Neural crest cell (in vitro differentiated cells): ENCODE measurements at regions not wholly inside any gene's neighbourhood (a gene's known extent, or its start where the extent isn't known, plus 50 kb on each side); places are given as distances from the start of the nearest gene placed in this dataset.

Source experiments
- DNase-seq: peaks from one replicate; pipeline ENCODE4 v3.0.0; 2021; ENCODE audit warnings: low read depth, mixed read lengths, low spot score
- H3K27ac Mint-ChIP-seq: one replicate; pipeline ENCODE4 v1.8.0; 2021; ENCODE audit warnings: mild to moderate bottlenecking, mixed read lengths; ENCODE audit not compliant: unreplicated experiment
- H3K27me3 Mint-ChIP-seq: 2 replicates; pipeline ENCODE4 v1.8.0; 2021; ENCODE audit warnings: low read depth, mild to moderate bottlenecking, mixed read lengths
- H3K36me3 Mint-ChIP-seq: 2 replicates; pipeline ENCODE4 v1.8.0; 2021; ENCODE audit warnings: low read depth, mild to moderate bottlenecking, mixed read lengths
- H3K4me1 Mint-ChIP-seq: 2 replicates; pipeline ENCODE4 v1.8.0; 2021; ENCODE audit warnings: mixed read lengths
- H3K4me3 Mint-ChIP-seq: one replicate; pipeline ENCODE4 v1.8.0; 2021; ENCODE audit warnings: mild to moderate bottlenecking, mixed read lengths
- H3K9me3 Mint-ChIP-seq: 2 replicates; pipeline ENCODE4 v1.8.0; 2021; ENCODE audit warnings: mixed read lengths
- TF ChIP-seq, protein P1 (sequence below): fragments of 200-600 bp; sonication (generic); conservative IDR thresholded peaks from 2 replicates; pipeline ENCODE4 v1.5.0; 2021; ENCODE audit warnings: antibody characterized with exemption, mild to moderate bottlenecking

DNA sequence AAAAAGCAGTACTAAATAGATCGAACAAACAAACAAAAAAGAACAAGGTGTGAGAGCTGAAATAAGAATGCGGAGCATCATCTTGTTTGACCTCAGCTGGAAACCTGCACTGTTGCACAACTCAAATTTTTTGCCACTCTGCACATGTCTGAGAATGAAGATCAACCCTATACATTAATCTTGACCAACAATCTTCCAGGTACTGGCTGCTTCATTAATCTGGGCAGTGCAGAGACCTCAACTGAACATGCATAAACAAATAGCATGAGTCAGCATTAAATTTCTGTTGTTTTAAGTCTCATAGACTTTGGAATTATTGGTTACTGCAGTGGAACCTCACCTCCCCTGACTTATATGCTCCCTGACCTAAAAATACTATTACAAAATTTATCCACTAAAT, 114.6 kb upstream of the FTMT start:
- H3K4me1 Mint-ChIP-seq: no peaks in the 10 kb centered on the region
- no peak for DNase-seq
- no peaks in the 10 kb centered on the region for H3K27me3 Mint-ChIP-seq
- H3K9me3 Mint-ChIP-seq: peaks cover 7% of the 10 kb centered on the region
- no peak overlapping the region for H3K27ac Mint-ChIP-seq
- H3K36me3 Mint-ChIP-seq: no peaks in the 10 kb centered on the region
- TF ChIP-seq, protein P1, sequence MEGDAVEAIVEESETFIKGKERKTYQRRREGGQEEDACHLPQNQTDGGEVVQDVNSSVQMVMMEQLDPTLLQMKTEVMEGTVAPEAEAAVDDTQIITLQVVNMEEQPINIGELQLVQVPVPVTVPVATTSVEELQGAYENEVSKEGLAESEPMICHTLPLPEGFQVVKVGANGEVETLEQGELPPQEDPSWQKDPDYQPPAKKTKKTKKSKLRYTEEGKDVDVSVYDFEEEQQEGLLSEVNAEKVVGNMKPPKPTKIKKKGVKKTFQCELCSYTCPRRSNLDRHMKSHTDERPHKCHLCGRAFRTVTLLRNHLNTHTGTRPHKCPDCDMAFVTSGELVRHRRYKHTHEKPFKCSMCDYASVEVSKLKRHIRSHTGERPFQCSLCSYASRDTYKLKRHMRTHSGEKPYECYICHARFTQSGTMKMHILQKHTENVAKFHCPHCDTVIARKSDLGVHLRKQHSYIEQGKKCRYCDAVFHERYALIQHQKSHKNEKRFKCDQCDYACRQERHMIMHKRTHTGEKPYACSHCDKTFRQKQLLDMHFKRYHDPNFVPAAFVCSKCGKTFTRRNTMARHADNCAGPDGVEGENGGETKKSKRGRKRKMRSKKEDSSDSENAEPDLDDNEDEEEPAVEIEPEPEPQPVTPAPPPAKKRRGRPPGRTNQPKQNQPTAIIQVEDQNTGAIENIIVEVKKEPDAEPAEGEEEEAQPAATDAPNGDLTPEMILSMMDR: no peak
- H3K4me3 Mint-ChIP-seq: no peak overlapping the region

DNA sequence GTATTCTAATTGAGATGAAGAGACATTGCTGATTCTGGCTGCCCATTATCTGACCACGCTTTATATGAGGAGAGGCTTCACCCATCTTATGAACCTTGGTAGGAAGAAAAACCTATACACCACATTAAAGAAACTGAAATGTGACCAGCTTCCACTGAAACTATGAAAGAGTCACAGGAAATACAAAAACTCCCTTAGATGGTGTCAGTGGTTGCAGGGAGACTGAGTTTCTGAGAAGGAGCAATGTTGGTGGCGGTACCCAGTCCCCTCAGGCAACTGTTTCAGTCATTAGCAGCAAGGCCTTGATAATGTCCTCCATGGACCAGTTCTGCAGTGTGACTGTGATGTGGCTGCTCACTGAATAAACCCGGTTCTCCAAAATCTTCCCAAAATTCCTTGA, 110.5 kb upstream of the FTMT start:
- Mint-ChIP-seq H3K27me3 (no peaks in the 10 kb centered on the region), H3K4me1 (no peaks in the 10 kb centered on the region), H3K9me3 (peaks cover 7% of the 10 kb centered on the region), H3K36me3 (no peaks in the 10 kb centered on the region), H3K27ac (no peak overlapping the region), H3K4me3 (no peak overlapping the region)
- DNase-seq: no peak
- TF ChIP-seq, protein P1: no peak

DNA sequence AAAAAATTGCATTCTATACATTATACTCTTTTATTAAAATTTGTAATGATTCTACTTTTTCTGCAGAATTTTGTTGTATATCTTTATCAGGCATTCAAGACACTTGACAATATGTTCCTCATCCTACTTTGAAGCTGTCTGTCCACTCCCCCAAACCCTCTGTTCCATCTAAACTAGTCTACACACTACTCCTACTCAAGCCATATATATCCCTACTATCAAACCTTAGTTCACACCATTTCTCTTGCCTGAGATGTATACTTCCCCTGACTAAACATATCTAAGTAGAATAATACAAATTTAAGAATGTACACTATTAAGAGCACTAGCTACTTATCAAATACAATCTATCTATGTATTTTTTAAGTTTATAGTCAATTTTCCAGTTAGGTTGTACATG, 107.1 kb upstream of the FTMT start:
- no peaks in the 10 kb centered on the region for H3K36me3 Mint-ChIP-seq
- H3K9me3 Mint-ChIP-seq: peaks cover 5% of the 10 kb centered on the region
- TF ChIP-seq, protein P1: no peak
- H3K4me1 Mint-ChIP-seq: no peaks in the 10 kb centered on the region
- DNase-seq: no peak
- no peak overlapping the region for H3K27ac Mint-ChIP-seq
- no peak overlapping the region for H3K4me3 Mint-ChIP-seq
- H3K27me3 Mint-ChIP-seq: no peaks in the 10 kb centered on the region

DNA sequence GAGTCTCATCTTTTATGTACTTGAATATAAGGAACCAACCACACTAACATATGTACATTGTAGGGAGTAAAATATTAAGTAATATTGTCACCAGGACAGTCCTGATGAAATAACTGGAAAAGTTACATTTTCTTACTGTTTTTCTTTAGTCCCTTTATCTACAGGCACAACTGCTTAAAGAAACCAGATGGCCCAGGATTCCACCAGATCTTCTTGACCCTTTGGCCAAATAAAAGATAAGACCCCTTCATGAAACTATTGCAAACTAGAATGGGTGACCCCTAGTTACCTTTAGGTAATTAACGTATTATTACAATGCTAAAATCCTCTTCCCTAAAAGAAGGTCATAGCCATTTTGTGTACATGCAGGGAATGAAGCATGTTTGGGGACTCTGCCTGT, 106.3 kb upstream of the FTMT start:
- no peaks in the 10 kb centered on the region for H3K36me3 Mint-ChIP-seq

DNA sequence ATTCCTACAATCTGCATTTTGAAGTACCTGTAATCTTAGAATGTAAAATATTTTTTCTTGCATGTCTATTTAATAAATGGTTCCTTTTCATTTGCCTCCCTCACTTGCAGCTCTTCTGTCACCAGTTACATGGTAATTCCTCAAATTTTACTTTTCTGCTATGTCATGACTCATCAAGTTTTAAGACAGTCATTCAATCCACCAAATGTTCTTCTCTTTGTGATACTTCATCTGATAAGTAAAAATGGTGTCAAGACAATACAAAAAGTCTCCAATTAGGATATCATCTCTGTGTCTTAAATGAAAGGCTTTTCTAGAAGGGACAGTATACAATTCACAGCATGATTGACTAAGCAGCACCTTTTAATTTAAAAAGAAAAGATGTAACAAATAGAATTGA, 104.9 kb upstream of the FTMT start:
- Mint-ChIP-seq H3K27ac (no peak overlapping the region), H3K27me3 (no peaks in the 10 kb centered on the region), H3K4me1 (no peaks in the 10 kb centered on the region), H3K36me3 (no peaks in the 10 kb centered on the region), H3K9me3 (no peaks in the 10 kb centered on the region), H3K4me3 (no peak overlapping the region)
- no peak for DNase-seq
- TF ChIP-seq, protein P1: no peak

More for the DNA sequence above, 106.3 kb upstream of the FTMT start:
- Mint-ChIP-seq H3K27me3 (no peaks in the 10 kb centered on the region), H3K4me3 (no peak overlapping the region), H3K4me1 (no peaks in the 10 kb centered on the region), H3K27ac (no peak overlapping the region), H3K9me3 (peaks cover 5% of the 10 kb centered on the region)
- TF ChIP-seq, protein P1: no peak
- DNase-seq: no peak

DNA sequence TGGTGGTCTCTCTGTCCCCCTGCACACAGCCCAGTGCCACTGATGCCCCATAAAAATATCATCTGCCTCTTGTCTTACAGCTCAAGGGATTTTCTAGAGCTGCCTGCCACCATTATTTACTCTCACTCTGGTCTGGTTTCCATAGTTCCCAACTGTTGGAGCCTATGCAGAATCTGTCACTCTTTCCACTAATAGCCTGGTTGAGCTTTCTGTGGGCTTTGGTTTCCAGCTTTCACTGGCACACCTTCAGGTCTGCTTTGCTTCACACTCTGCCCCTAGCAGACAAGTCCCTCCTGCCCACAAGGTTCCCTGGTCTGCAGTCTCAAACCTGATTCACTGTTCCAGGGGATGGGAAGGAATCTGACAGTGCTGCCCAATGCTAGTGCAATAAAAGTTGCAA, 103.0 kb upstream of the FTMT start:
- TF ChIP-seq, protein P1: no peak
- H3K27me3 Mint-ChIP-seq: no peaks in the 10 kb centered on the region
- no peaks in the 10 kb centered on the region for H3K36me3 Mint-ChIP-seq
- no peak for DNase-seq
- H3K4me3 Mint-ChIP-seq: no peak overlapping the region
- no peak overlapping the region for H3K27ac Mint-ChIP-seq
- no peaks in the 10 kb centered on the region for H3K9me3 Mint-ChIP-seq
- H3K4me1 Mint-ChIP-seq: no peaks in the 10 kb centered on the region
